ENCODE measurements at regions not wholly inside any gene's neighbourhood (a gene's known extent, or its start where the extent isn't known, plus 50 kb on each side); places are given as distances from the start of the nearest gene placed in this dataset.

- TF ChIP-seq, protein P1, sequence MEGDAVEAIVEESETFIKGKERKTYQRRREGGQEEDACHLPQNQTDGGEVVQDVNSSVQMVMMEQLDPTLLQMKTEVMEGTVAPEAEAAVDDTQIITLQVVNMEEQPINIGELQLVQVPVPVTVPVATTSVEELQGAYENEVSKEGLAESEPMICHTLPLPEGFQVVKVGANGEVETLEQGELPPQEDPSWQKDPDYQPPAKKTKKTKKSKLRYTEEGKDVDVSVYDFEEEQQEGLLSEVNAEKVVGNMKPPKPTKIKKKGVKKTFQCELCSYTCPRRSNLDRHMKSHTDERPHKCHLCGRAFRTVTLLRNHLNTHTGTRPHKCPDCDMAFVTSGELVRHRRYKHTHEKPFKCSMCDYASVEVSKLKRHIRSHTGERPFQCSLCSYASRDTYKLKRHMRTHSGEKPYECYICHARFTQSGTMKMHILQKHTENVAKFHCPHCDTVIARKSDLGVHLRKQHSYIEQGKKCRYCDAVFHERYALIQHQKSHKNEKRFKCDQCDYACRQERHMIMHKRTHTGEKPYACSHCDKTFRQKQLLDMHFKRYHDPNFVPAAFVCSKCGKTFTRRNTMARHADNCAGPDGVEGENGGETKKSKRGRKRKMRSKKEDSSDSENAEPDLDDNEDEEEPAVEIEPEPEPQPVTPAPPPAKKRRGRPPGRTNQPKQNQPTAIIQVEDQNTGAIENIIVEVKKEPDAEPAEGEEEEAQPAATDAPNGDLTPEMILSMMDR (IDR thresholded peaks at IDR 0.05; ENCODE audit: low read depth, low read length, missing input control), result no peak
- TF ChIP-seq RAD21 (IDR thresholded peaks at IDR 0.05) (no peak), MAX (IDR thresholded peaks at IDR 0.05) (no peak), HNF4G (IDR thresholded peaks at IDR 0.05) (no peak), NR2F2 (IDR thresholded peaks at IDR 0.05) (no peak), FOXA1 (IDR thresholded peaks at IDR 0.05) (no peak), GABPA (IDR thresholded peaks at IDR 0.05 in 1 of 2, conservative IDR thresholded peaks at IDR 0.05 in 1 of 2) (no peak), TAF1 (conservative IDR thresholded peaks at IDR 0.05) (no peak), YY1 (IDR thresholded peaks at IDR 0.05) (no peak), HNF4A (conservative IDR thresholded peaks at IDR 0.05) (no peak), SP1 (IDR thresholded peaks at IDR 0.05) (no peak)
Observed at GRCh38 chr6:10174056-10174455, 240.8 kb downstream of the TFAP2A start.

Measured in liver (tissue), 3 donors.